ENCODE measurements at regions not wholly inside any gene's neighbourhood (a gene's known extent, or its start where the extent isn't known, plus 50 kb on each side); places are given as distances from the start of the nearest gene placed in this dataset.

GRCh38 chr3:59280113-59280512 is 230.3 kb upstream of the CFAP20DC start:
- Histone ChIP-seq H3K9me3 (ENCODE audit: low read length) (no peaks in the 10 kb centered on the region), H3K9me2 (ENCODE audit: insufficient read depth, low read length) (no peaks in the 10 kb centered on the region), H3K9ac (ENCODE audit: low read length) (no peak overlapping the region), H3F3A (ENCODE audit: insufficient read depth, low read length, poor library complexity, severe bottlenecking) (no peaks in the 10 kb centered on the region), H2AFZ (ENCODE audit: low read depth, low read length) (no peak overlapping the region), H3K4me3 (ENCODE audit: low read length) (no peak overlapping the region), H3K27ac (ENCODE audit: low read length) (no peak overlapping the region), H3K27me3 (ENCODE audit: insufficient read depth, low read depth, low read length) (no peaks in the 10 kb centered on the region), H3K36me3 (ENCODE audit: insufficient read depth, low read length) (no peaks in the 10 kb centered on the region), H4K20me1 (ENCODE audit: insufficient read depth) (no peaks in the 10 kb centered on the region), H3K79me2 (replicated peaks; ENCODE audit: insufficient read depth, low read length) (no peaks in the 10 kb centered on the region), H3K4me2 (ENCODE audit: low read length) (no peak overlapping the region)
- TF ChIP-seq SMC3 (conservative IDR thresholded peaks at IDR 0.05; ENCODE audit: poor library complexity) = no peak
- TF ChIP-seq EP300 (conservative IDR thresholded peaks at IDR 0.05; ENCODE audit: poor library complexity, severe bottlenecking) = no peak
- no peak for TF ChIP-seq CTCF (IDR thresholded peaks at IDR 0.05; ENCODE audit: poor library complexity, severe bottlenecking)
- TF ChIP-seq EZH2 (IDR thresholded peaks at IDR 0.05; ENCODE audit: borderline replicate concordance, insufficient read depth, low read length, poor library complexity, severe bottlenecking) = no peak
- TF ChIP-seq POLR2AphosphoS5 (IDR thresholded peaks at IDR 0.05) = no peak
- no peak for TF ChIP-seq RAD21 (conservative IDR thresholded peaks at IDR 0.05)
- no peak for TF ChIP-seq REST (IDR thresholded peaks at IDR 0.05; ENCODE audit: borderline replicate concordance)
- TF ChIP-seq MXI1 (conservative IDR thresholded peaks at IDR 0.05; ENCODE audit: poor library complexity, severe bottlenecking) = no peak
- TF ChIP-seq TAF1 (IDR thresholded peaks at IDR 0.05; ENCODE audit: low read depth) = no peak

GRCh38 chr3:59277816-59278215 is 228.0 kb upstream of the CFAP20DC start:
- no peaks in the 10 kb centered on the region for H3F3A ChIP-seq (ENCODE audit: insufficient read depth, low read length, poor library complexity, severe bottlenecking)
- no peaks in the 10 kb centered on the region for H3K36me3 ChIP-seq (ENCODE audit: insufficient read depth, low read length)
- H3K27me3 ChIP-seq (ENCODE audit: insufficient read depth, low read depth, low read length) = no peaks in the 10 kb centered on the region
- no peak for TF ChIP-seq MXI1 (conservative IDR thresholded peaks at IDR 0.05; ENCODE audit: poor library complexity, severe bottlenecking)
- no peak for TF ChIP-seq POLR2AphosphoS5 (IDR thresholded peaks at IDR 0.05)
- no peak for TF ChIP-seq RAD21 (conservative IDR thresholded peaks at IDR 0.05)
- TF ChIP-seq TAF1 (IDR thresholded peaks at IDR 0.05; ENCODE audit: low read depth) = no peak
- no peak for TF ChIP-seq SMC3 (conservative IDR thresholded peaks at IDR 0.05; ENCODE audit: poor library complexity)
- no peak for TF ChIP-seq REST (IDR thresholded peaks at IDR 0.05; ENCODE audit: borderline replicate concordance)
- TF ChIP-seq CTCF (IDR thresholded peaks at IDR 0.05; ENCODE audit: poor library complexity, severe bottlenecking) = no peak
- TF ChIP-seq EP300 (conservative IDR thresholded peaks at IDR 0.05; ENCODE audit: poor library complexity, severe bottlenecking) = no peak
- no peak for TF ChIP-seq EZH2 (IDR thresholded peaks at IDR 0.05; ENCODE audit: borderline replicate concordance, insufficient read depth, low read length, poor library complexity, severe bottlenecking)
- H4K20me1 ChIP-seq (ENCODE audit: insufficient read depth) = no peaks in the 10 kb centered on the region
- no peak overlapping the region for H2AFZ ChIP-seq (ENCODE audit: low read depth, low read length)
- no peaks in the 10 kb centered on the region for H3K9me3 ChIP-seq (ENCODE audit: low read length)
- H3K4me3 ChIP-seq (ENCODE audit: low read length) = no peak overlapping the region
- H3K27ac ChIP-seq (ENCODE audit: low read length) = no peak overlapping the region
- H3K9me2 ChIP-seq (ENCODE audit: insufficient read depth, low read length) = no peaks in the 10 kb centered on the region
- no peak overlapping the region for H3K9ac ChIP-seq (ENCODE audit: low read length)
- no peak overlapping the region for H3K4me2 ChIP-seq (ENCODE audit: low read length)
- H3K79me2 ChIP-seq (replicated peaks; ENCODE audit: insufficient read depth, low read length) = no peaks in the 10 kb centered on the region

All from neural cell (in vitro differentiated cells).